BJ (cell line): ENCODE measurements at regions not wholly inside any gene's neighbourhood (a gene's known extent, or its start where the extent isn't known, plus 50 kb on each side); places are given as distances from the start of the nearest gene placed in this dataset.

Experiments used
- CTCF ChIA-PET: fragments of 350-600 bp; formaldehyde crosslinking; extraction: SDS; loops from one replicate; lab custom pipeline; 2021; ENCODE audit warnings: antibody characterized with exemption, inconsistent platforms; lab: Yijun Ruan, JAX
- POLR2A ChIA-PET: fragments of 300-600 bp; sonication (Branson Sonifier 250); formaldehyde crosslinking; extraction: SDS; loops from one replicate; lab custom pipeline; 2021; ENCODE audit warnings: antibody characterized with exemption; lab: Charles Lee
- DNase-seq: peaks from one replicate; pipeline ENCODE4 v3.0.0-alpha.2; 2011; ENCODE audit warnings: low read depth
- H3K27me3 ChIP-seq: 2 replicates; pipeline ENCODE4 v1.6.0; 2011; ENCODE audit warnings: low read length; ENCODE audit not compliant: control insufficient read depth, insufficient read depth
- H3K36me3 ChIP-seq: 2 replicates; pipeline ENCODE4 v1.5.1; 2011; ENCODE audit warnings: low read length; ENCODE audit not compliant: control insufficient read depth, insufficient read depth
- H3K4me3 ChIP-seq: 2 replicates; pipeline ENCODE4 v1.5.1; 2011; ENCODE audit warnings: low read depth, mild to moderate bottlenecking, control low read depth, low read length
- CTCF ChIP-seq: IDR thresholded peaks from 2 replicates; pipeline ENCODE4 v1.5.1; 2011; ENCODE audit warnings: low read depth, mild to moderate bottlenecking, control low read depth, inconsistent platforms, low read length, moderate library complexity; ENCODE audit not compliant: insufficient read depth

GRCh38 chr2:133952896-133953295, 301.0 kb upstream of the MGAT5 start:
- Histone ChIP-seq H3K36me3 (no peaks in the 10 kb centered on the region), H3K4me3 (no peak overlapping the region), H3K27me3 (0 out of 2 replicates have a peak, but pooled peaks cover 1% of the 10 kb centered on the region)
- no peak for TF ChIP-seq CTCF
- POLR2A ChIA-PET = no interaction called here
- DNase-seq = no peak
- CTCF ChIA-PET = interaction anchor here (1.0 kb wide), 1 partner anchor 24 kb away, joined by 3 read pairs; no protein-coding TSS in a partner anchor

GRCh38 chr2:133953524-133953923, 300.3 kb upstream of the MGAT5 start:
- Histone ChIP-seq H3K36me3 (no peaks in the 10 kb centered on the region), H3K27me3 (0 out of 2 replicates have a peak, but pooled peaks cover 1% of the 10 kb centered on the region), H3K4me3 (no peak overlapping the region)
- no peak for DNase-seq
- no peak for TF ChIP-seq CTCF
- POLR2A ChIA-PET = no interaction called here
- CTCF ChIA-PET = interaction anchor here (1.0 kb wide), 1 partner anchor 25 kb away, joined by 3 read pairs; no protein-coding TSS in a partner anchor

- H3K27me3 ChIP-seq = no peaks in the 10 kb centered on the region
- no peak for DNase-seq
- POLR2A ChIA-PET = no interaction called here
- H3K36me3 ChIP-seq = no peaks in the 10 kb centered on the region
- TF ChIP-seq CTCF = no peak
- CTCF ChIA-PET = interaction anchor here (1.2 kb wide), 1 partner anchor 16 kb away, joined by 4 read pairs; no protein-coding TSS in a partner anchor
- H3K4me3 ChIP-seq = no peak overlapping the region
Measured at GRCh38 chr2:133954636-133955035, 299.2 kb upstream of the MGAT5 start.

GRCh38 chr2:133955169-133955568, 298.7 kb upstream of the MGAT5 start:
- no peak for TF ChIP-seq CTCF
- Histone ChIP-seq H3K27me3 (no peaks in the 10 kb centered on the region), H3K4me3 (no peak overlapping the region), H3K36me3 (no peaks in the 10 kb centered on the region)
- POLR2A ChIA-PET = no interaction called here
- DNase-seq = no peak
- CTCF ChIA-PET = interaction anchor here (1.2 kb wide), 1 partner anchor 15 kb away, joined by 4 read pairs; no protein-coding TSS in a partner anchor

- no peak for DNase-seq
- H3K27me3 ChIP-seq = no peaks in the 10 kb centered on the region
- no peaks in the 10 kb centered on the region for H3K36me3 ChIP-seq
- TF ChIP-seq CTCF = no peak
- H3K4me3 ChIP-seq = no peak overlapping the region
- POLR2A ChIA-PET = no interaction called here
- CTCF ChIA-PET = no interaction called here
Measured at GRCh38 chr2:133956434-133956935, 297.4 kb upstream of the MGAT5 start.
